HG03025 (cell line): ENCODE measurements at regions not wholly inside any gene's neighbourhood (a gene's known extent, or its start where the extent isn't known, plus 50 kb on each side); places are given as distances from the start of the nearest gene placed in this dataset.

Source experiments
- ATAC-seq: cut with Tn5 transposase; IDR thresholded peaks from one replicate; pipeline ENCODE4 v1.9.1; 2021; ENCODE audit warnings: mild to moderate bottlenecking, moderate library complexity; ENCODE audit not compliant: unreplicated experiment, low FRiP score

GRCh38 chr10:43868952-43869351, 220.3 kb upstream of the ZNF32 start:
- no peak for ATAC-seq

GRCh38 chr10:43867667-43868565, 219.2 kb upstream of the ZNF32 start:
- no peak for ATAC-seq

DNA sequence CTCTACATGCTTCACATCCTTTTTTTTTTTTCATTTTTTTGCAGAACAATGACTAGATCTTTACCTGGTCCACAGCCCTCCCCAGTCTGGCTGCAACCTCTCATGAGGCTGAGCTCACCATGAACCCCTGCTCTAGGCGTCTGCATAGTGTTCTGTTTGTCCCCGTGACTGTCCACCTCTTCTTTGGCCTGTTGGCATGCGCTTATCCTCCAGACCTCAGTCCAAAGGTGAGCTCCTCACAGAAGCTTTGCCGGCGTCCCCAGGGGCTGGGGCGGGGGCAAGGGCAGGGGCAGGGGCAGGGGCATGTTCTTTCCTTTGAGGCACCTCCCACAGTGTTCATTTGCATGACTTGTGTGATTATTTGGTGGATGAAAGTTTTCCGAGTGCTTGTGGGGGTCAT, 218.4 kb upstream of the ZNF32 start:
- ATAC-seq = no peak

- ATAC-seq = no peak
These were observed 218.0 kb upstream of the ZNF32 start for GRCh38 chr10:43866712-43867111.

- ATAC-seq = no peak
These were observed 216.8 kb upstream of the ZNF32 start for GRCh38 chr10:43865265-43866135.

DNA sequence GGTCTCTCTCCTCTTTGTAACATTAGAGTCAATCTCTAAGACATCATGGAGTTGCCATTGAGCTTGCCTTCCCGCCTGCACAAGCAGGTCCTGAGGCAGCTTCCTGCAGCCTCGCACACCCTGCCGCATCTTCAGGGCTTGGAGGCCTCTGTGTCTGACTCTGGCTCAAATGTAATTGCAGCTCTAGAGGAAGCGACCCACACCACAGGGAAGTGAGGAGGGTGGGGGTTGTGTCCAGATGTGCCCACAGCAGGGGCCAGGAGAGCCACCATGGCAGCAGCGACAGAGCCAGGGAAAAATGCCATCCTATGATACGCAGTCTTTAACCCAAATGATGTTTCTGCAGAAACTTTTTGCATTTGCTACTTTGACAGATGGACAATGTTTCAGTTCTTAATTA, 216.0 kb upstream of the ZNF32 start:
- no peak for ATAC-seq

DNA sequence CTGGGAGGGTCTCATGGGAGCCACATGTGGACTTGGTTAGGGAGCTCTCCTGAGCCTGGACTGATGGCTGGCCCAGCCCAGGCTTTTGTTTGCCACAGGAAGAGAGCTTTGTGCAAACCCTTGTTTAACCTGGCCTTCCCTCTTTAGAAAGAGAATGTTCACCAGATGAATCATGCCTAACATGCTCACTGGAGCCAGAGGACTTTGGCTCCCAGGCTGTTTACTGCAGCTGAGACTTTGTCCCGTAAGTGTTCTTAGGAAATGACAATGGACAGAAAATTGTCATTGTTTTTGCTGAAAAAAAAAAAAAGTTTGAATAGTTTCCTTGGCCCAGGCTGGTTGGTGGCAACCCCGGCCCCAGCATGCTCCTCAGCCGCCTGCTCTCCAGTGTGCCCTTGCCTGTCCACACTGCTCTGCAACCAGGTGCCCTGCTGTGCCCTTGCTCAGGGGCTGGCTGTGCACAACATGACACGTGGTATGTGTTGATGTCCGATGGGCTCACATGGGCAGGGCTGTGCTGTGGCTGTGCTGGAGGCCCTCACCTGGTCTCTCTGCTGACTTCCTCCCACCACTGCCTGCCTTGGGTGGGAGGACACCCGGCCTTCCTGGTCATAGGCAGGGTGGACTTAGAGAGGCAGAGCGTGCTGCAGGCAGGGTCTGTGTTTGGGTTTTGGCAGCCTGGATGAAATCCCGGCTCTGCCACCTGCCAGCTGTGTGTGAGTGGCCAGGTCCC, 215.3 kb upstream of the ZNF32 start:
- no peak for ATAC-seq

DNA sequence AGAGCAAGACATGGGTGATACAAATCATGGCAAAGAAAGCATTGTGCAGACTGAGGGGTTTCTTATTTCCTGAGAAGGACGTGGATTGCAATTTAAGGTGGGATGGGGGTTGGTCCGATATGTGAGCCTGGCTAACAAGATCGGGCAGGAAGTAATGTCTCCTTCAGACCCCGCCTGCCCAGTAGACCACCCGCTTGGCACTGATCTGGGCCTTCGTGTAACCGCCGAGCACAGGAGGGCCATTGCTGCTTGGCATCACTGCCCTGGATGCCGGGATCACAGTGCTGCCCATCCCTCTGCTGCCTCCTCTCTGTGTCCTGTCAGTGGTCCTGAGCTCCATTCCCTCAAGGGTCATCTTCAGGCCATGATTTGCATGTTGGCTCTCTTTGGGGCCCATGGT, 214.6 kb upstream of the ZNF32 start:
- ATAC-seq = no peak

DNA sequence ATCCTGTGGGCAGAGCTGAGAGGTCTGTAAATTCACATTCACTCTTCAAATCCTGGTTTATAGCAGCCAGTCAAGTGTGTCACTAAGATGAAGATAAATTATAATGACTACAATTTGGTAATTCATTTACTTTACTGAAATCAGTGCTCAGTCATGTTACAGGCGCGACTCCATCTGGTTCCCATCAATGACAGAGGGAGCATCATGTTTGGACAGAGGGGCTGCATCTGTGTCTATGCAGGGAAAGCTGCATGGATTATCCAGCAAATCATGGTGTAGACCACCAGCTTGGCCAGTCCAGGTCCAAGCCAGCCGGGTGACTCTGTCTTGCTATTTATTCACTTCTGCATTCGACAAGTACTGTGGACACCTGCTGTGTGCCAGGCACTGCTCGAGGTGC, 214.1 kb upstream of the ZNF32 start:
- no peak for ATAC-seq

DNA sequence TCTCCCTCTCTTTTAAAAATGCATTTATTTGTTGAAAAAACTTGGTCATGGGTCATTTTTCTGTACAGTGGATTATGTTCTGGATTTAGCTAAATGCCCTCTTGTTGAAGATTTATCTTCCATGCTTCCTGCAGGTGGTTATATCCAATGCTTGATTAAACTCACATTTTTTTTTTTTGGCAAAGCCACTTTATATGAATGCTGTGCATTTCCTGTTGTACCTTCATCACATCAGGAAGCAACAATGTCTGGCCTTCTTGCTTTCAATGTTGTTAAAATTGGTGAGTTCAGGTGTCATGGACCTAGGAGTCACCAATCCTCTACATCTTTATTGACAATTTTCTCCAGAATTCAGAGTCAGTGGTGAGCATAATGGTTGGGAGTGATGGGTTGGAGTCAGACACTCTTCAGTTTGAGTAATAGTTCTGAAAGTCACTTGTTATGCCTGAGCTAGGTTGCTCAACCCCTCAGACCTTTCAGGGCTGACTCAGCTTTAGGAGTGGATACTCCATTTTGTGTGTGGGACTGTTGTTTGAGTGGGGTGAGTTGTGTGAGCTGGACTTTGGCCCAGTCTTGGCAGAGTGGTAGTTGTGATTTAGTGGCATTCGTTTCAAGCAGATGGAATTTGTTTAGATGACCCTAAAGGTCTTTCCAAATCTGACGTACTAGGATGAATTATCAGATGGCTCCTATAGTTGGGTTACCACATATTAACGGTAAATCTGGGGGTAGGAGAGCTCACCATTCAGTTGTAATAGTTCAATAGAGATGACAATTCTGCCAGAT, 213.5 kb upstream of the ZNF32 start:
- no peak for ATAC-seq

DNA sequence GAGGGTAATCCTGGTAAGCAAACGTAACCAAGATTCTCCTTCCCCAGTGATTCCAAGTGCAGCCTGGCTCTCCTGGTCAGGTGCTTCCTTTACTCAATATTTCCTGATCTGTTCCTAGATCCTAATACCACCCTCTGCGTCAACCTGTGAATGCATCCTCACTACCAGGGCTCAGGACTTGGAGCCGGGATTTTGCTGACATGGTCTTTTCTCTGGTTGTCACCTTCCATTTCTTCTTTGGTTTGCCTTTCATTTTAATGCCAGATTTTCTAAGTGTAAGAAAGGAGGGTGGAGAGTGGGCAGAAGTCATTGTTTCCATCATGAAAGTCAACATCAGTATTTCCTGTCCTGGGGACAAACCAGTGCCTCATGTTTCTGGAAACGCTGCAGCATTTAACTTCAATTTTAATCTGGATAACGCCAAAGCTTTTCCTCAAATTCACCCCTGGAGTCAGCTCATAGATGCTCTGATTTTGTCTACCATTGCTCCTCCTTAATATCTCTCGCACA, 210.4 kb upstream of the ZNF32 start:
- no peak for ATAC-seq

GRCh38 chr10:43857931-43858315, 209.2 kb upstream of the ZNF32 start:
- no peak for ATAC-seq

DNA sequence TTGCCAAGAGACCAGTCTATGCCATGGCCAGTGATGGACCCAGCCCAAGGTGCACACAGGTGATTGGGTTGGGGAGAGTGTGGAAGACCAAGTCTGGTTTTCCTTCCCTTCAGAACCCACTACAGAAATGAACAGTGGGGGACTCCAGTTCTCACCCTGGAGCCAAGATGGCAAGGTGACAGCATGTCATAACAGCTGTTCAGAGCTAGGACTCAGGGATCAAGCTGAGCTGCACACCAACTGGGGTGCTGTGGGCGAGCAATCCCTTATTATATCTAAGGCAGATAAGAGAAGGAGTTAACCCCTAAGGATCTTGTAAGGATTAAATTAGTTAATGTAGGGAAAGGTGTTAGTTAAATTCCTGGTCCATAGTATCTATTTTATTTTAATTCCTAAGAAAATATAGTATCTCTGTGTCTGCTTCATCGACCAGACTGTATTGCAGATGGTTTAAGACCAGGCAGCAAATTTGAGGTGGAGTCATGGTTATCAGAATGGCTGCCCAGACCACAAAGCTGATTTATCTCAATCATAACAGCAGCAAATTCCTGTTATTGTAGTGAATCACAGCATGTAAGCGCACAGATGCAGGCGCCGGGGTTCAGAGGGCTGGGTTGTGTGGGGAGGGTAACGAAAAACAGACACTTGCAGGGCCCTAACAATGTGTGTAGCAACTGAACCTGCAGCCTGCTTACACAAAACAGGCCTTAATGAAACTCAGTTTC, 208.7 kb upstream of the ZNF32 start:
- no peak for ATAC-seq

DNA sequence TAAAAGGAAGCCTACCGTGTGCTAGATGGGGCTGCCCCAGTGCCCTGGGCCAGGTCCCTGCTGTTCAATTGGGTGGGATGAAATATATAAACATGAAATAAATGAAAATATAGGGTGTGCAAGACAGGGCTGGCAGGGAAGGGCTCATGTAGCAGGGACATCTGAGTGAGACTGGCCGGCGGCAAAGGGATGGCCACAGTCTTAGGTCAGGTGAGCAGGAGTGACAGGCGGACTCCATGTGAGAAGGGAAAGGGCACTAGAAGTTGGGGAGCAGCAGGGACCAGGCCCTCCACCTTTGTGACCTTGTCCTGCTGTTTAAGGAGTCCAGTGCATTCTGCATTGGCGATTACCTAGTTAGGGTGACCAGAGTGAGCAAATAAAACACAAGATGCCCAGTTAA, 207.6 kb upstream of the ZNF32 start:
- ATAC-seq = no peak

GRCh38 chr10:43855667-43856210, 207.1 kb upstream of the ZNF32 start:
- ATAC-seq = no peak

- no peak for ATAC-seq
These were observed 205.3 kb upstream of the ZNF32 start for GRCh38 chr10:43854007-43854406.

GRCh38 chr10:43853369-43853768, 204.7 kb upstream of the ZNF32 start:
- ATAC-seq = no peak

GRCh38 chr10:43852644-43853214, 204.0 kb upstream of the ZNF32 start:
- no peak for ATAC-seq

DNA sequence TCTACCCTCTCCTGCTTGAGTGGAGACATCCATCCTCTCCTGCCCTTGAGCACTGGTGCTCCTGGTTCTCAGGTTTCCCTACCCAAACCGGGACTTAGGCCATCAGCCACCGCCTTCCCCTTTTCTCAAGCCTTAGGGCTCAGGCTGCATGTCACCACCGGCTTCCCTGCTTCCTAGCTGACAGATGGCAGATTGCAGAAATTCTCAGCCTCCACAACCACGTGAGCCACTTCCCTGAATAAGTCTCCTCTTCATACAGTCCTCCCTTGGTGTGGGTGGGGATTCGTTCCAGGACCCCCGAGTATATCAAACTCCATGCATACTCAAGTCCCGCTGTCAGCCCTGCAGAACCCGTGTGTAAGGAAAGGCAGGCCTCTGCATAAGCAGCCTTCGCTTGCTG, 203.5 kb upstream of the ZNF32 start:
- ATAC-seq = no peak
